Stomach (tissue), 8 donors: ENCODE measurements at regions not wholly inside any gene's neighbourhood (a gene's known extent, or its start where the extent isn't known, plus 50 kb on each side); places are given as distances from the start of the nearest gene placed in this dataset.

Experiments
- DNase-seq, 2 donors: peaks; one replicate each; pipeline versions ENCODE4 v3.0.0 to v3.0.0-alpha.2; 2013 to 2019
- H3K27ac ChIP-seq, 5 donors: fragments of 200-600 bp in 4 of 5; sonication (generic) in 4 of 5; one replicate each; pipeline ENCODE4 v1.5.1; 2013 to 2019; ENCODE audit warnings: mild to moderate bottlenecking in 1 of 5, moderate library complexity in 1 of 5
- H3K27me3 ChIP-seq, 3 donors: fragments of 200-600 bp; sonication (generic); one replicate each; pipeline ENCODE4 v1.5.1; 2017 to 2019; ENCODE audit warnings: mixed run types in 1 of 3
- H3K36me3 ChIP-seq, 4 donors: fragments of 200-600 bp; sonication (generic); 1 replicate in 3 of 4; 2 replicates in 1 of 4; pipeline ENCODE4 v1.5.1; 2016 to 2019
- H3K4me1 ChIP-seq, 4 donors: fragments of 200-600 bp; sonication (generic); one replicate each; pipeline ENCODE4 v1.5.1; 2016 to 2019
- H3K4me3 ChIP-seq, 4 donors: fragments of 200-600 bp; sonication (generic) in 3 of 4; one replicate each; pipeline ENCODE4 v1.5.1; 2016 to 2019; ENCODE audit warnings: mild to moderate bottlenecking in 1 of 4
- H3K9me3 ChIP-seq, 4 donors: fragments of 200-600 bp; sonication (generic); one replicate each; pipeline ENCODE4 v1.5.1; 2016 to 2019
- EP300 ChIP-seq: sonication (generic); formaldehyde crosslinking; IDR thresholded peaks from one replicate; pipeline ENCODE4 v1.6.1; 2017; ENCODE audit warnings: antibody characterized with exemption
- POLR2A ChIP-seq, 4 donors: fragments of 450-650 bp; IDR thresholded peaks; one replicate each; pipeline ENCODE4 v1.6.1; 2016; ENCODE audit warnings: antibody characterized with exemption in 4 of 4, control low read depth in 2 of 4, mild to moderate bottlenecking in 1 of 4, moderate library complexity in 1 of 4
- POLR2AphosphoS5 ChIP-seq, 3 donors: sonication (generic); formaldehyde crosslinking; IDR thresholded peaks; one replicate each; pipeline ENCODE4 v1.6.1; 2016; ENCODE audit warnings: antibody characterized with exemption in 3 of 3
- WGBS, 5 donors: extraction: QIAGEN DNeasy Blood & Tissue Kit in 3 of 5; methylation state at CpG; one replicate each; pipeline versions ENCODE4 v1.1.5 to v1.1.7; 2013 to 2018; 5-methylcytosine and 5-hydroxymethylcytosine counted together
- intact Hi-C: fragments of 100-400 bp; cut with DNase I; formaldehyde crosslinking; loops from one replicate; pipeline ENCODE4 v1.15.1; 2023; ENCODE audit warnings: low total_unique reads
- TF ChIP-seq, protein P1 (sequence below), 7 experiments: fragments of 450-650 bp in 4 of 7; fragments of 200-600 bp in 3 of 7; sonication (generic) in 3 of 7; IDR thresholded peaks; one replicate each; pipeline ENCODE4 v1.5.1; 2016 to 2019; ENCODE audit warnings: antibody characterized with exemption in 7 of 7, control low read depth in 2 of 7, mild to moderate bottlenecking in 1 of 7
- donor health status: healthy with polysubstance abuse.
- donor health status: Bipolar disorder and iron deficiency.
- donor health status: healthy.

DNA sequence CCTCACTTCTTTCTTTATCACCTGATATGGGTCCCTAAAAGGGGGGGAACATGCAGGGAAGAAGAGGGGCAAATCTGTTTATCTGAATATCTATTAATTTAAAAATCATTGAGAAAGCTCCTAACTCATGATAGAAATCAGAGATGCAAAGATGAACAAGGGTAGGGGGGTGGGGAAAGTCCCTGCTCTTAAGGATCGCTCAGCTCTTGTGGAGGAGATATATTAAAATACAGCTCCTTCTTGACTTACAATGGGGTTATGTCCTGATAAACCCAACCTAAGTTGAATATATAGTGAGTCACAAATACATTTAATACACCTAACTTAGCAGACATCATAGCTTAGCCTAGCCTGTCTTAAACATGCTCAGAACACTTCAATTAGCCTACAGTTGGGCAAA lies 237.5 kb downstream of the MAF start:
- DNase-seq: no peak

DNA sequence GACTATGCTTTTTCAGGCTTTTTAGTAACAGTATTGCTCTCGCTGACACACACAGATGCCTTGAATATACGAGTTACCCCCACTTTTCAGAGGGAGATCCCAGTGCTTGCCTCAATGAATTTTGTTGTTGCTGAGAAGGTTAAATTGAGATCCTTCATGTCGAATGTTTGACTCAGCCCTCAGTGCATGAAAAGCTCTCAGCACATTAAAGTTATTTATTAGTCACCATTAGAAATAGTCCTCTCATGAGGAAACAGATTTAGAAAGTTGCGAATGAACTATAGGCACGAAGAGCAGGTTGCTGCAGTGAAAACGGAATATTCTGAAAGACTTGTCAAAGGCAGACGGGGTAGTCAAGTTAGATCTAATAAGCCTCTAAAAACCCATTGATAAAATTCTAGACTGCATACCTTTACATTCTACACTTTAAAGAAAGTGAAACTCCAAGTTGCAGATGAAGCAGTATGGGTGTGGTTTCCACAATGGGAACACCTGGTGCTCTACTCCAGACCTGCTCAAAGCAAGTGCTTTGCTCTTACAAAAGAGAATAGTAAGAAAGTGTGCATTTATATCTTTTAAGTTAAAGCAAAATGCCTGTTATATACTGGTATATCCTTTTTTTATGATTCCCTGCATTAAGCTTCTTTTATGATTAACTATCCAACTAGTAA lies 238.1 kb downstream of the MAF start:
- H3K9me3 ChIP-seq: peaks cover 0 to 5% (median 2%) of the 10 kb centered on the region in 4 donors
- intact Hi-C loops: no loop called here
- no peak overlapping the region for H3K27ac ChIP-seq
- H3K4me3 ChIP-seq: no peak overlapping the region
- peak in 1 of 2 donors; percentile 20 for DNase-seq
- no peaks in the 10 kb centered on the region for H3K27me3 ChIP-seq
- H3K36me3 ChIP-seq: no peaks in the 10 kb centered on the region
- WGBS, 5 donors: 58 to 74% (median 58%) methylated on average over 7 of the region's 7 CpGs
- H3K4me1 ChIP-seq: no peaks in the 10 kb centered on the region
- TF ChIP-seq EP300: no peak
- no peak for TF ChIP-seq POLR2AphosphoS5 (IDR thresholded peaks at IDR 0.05)
- no peak for TF ChIP-seq POLR2A (IDR thresholded peaks at IDR 0.05)
- TF ChIP-seq, protein P1, sequence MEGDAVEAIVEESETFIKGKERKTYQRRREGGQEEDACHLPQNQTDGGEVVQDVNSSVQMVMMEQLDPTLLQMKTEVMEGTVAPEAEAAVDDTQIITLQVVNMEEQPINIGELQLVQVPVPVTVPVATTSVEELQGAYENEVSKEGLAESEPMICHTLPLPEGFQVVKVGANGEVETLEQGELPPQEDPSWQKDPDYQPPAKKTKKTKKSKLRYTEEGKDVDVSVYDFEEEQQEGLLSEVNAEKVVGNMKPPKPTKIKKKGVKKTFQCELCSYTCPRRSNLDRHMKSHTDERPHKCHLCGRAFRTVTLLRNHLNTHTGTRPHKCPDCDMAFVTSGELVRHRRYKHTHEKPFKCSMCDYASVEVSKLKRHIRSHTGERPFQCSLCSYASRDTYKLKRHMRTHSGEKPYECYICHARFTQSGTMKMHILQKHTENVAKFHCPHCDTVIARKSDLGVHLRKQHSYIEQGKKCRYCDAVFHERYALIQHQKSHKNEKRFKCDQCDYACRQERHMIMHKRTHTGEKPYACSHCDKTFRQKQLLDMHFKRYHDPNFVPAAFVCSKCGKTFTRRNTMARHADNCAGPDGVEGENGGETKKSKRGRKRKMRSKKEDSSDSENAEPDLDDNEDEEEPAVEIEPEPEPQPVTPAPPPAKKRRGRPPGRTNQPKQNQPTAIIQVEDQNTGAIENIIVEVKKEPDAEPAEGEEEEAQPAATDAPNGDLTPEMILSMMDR (IDR thresholded peaks at IDR 0.05): no peak

More for the DNA sequence above, 237.5 kb downstream of the MAF start:
- H3K27me3 ChIP-seq: no peaks in the 10 kb centered on the region
- 76 to 96% (median 88%) methylated on average over 1 of the region's 1 CpG for WGBS, 5 donors
- no peak overlapping the region for H3K4me3 ChIP-seq
- intact Hi-C loops: no loop called here
- no peaks in the 10 kb centered on the region for H3K36me3 ChIP-seq
- no peaks in the 10 kb centered on the region for H3K4me1 ChIP-seq
- peaks cover 0 to 5% (median 2%) of the 10 kb centered on the region in 4 donors for H3K9me3 ChIP-seq
- TF ChIP-seq EP300 (no peak), POLR2AphosphoS5 (IDR thresholded peaks at IDR 0.05) (no peak), POLR2A (IDR thresholded peaks at IDR 0.05) (no peak)
- TF ChIP-seq, protein P1 (IDR thresholded peaks at IDR 0.05): no peak
- H3K27ac ChIP-seq: no peak overlapping the region

DNA sequence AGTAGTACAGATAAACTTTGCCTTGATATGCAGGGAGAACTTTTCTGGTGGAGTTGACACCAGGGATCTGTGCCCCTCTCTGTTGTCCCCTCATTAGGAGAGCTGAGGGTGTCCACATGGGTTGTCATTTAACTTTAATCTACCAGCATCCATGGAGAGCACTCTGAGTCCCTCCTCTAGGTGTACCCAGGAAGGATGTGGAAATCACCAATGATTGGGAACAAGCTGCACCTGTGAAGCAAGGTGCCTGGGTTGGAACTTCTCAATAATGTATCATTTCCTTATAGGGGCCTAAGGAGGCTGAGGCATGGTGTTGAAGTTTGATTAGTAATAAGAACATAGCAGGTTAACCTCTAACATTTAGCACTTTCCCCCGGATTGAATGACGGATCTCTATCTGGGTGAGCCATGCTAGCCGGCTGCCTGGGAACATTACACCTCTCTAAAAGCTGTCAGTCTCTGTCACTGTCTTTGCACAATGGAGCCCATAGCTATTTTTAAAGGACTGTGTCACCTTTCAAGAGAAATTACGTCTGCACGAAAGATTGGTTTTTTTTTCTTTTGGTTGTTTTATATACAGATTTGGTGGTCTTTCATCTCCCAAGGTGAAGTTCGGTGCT lies 239.3 kb downstream of the MAF start:
- Histone ChIP-seq H3K27me3 (no peaks in the 10 kb centered on the region), H3K36me3 (no peaks in the 10 kb centered on the region), H3K27ac (no peak overlapping the region), H3K4me1 (no peaks in the 10 kb centered on the region), H3K9me3 (peaks cover 0 to 5% (median 2%) of the 10 kb centered on the region in 4 donors), H3K4me3 (no peak overlapping the region)
- no peak for DNase-seq
- 88 to 93% (median 92%) methylated on average over 6 of the region's 6 CpGs for WGBS, 5 donors
- intact Hi-C loops: no loop called here
- TF ChIP-seq, protein P1 (IDR thresholded peaks at IDR 0.05): no peak
- TF ChIP-seq POLR2AphosphoS5 (IDR thresholded peaks at IDR 0.05) (no peak), POLR2A (IDR thresholded peaks at IDR 0.05) (no peak), EP300 (no peak)

DNA sequence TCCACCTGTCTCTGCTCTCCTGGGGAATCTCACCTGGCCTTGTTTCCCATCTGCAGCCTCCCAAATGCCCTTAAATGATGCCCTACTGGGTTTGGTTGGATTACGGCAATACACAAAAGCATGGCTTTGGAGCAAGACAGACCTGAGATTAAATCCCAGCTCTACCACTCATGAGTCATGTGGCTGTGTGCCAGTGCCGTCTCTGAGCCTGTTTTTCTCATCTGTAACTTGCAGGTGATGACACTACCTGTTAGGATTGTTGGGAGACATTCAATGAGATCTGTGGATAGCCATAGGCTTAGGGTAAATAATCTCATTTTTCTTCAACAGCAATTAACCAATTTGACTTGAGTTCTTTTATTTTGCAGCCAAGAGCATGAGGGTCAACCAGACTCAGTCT lies 240.3 kb downstream of the MAF start:
- H3K36me3 ChIP-seq: no peaks in the 10 kb centered on the region
- TF ChIP-seq EP300 (no peak), POLR2A (IDR thresholded peaks at IDR 0.05) (no peak), POLR2AphosphoS5 (IDR thresholded peaks at IDR 0.05) (no peak)
- TF ChIP-seq, protein P1 (IDR thresholded peaks at IDR 0.05): no peak

More for the DNA sequence above, 240.3 kb downstream of the MAF start:
- H3K4me1 ChIP-seq: no peaks in the 10 kb centered on the region
- intact Hi-C loops: no loop called here
- WGBS, 5 donors: 80 to 97% (median 86%) methylated on average over 2 of the region's 2 CpGs
- peak in 1 of 2 donors; percentile 32 for DNase-seq
- H3K4me3 ChIP-seq: no peak overlapping the region
- no peaks in the 10 kb centered on the region for H3K27me3 ChIP-seq
- peaks cover 0 to 5% (median 2%) of the 10 kb centered on the region in 4 donors for H3K9me3 ChIP-seq
- no peak overlapping the region for H3K27ac ChIP-seq
